Neuronal stem cell (in vitro differentiated cells): ENCODE measurements at regions not wholly inside any gene's neighbourhood (a gene's known extent, or its start where the extent isn't known, plus 50 kb on each side); places are given as distances from the start of the nearest gene placed in this dataset.

ENCODE experiments used
- DNase-seq: peaks from one replicate; pipeline ENCODE4 v3.0.0-alpha.2; 2013; ENCODE audit warnings: low spot score
- H2AFZ ChIP-seq: one replicate; pipeline ENCODE4 v1.6.1; 2013; ENCODE audit warnings: mild to moderate bottlenecking, low read length, inconsistent platforms
- H2AK5ac ChIP-seq: 2 replicates; pipeline ENCODE4 v1.6.1; 2013; ENCODE audit warnings: low read depth, mild to moderate bottlenecking, inconsistent platforms, low read length, moderate library complexity, mixed read lengths
- H2BK120ac ChIP-seq: 2 replicates; pipeline ENCODE4 v1.6.1; 2013; ENCODE audit warnings: low read depth, mild to moderate bottlenecking, inconsistent platforms, low read length, moderate library complexity, mixed read lengths
- H2BK12ac ChIP-seq: one replicate; pipeline ENCODE4 v1.6.1; 2013; ENCODE audit warnings: low read length, inconsistent platforms
- H2BK15ac ChIP-seq: 2 replicates; pipeline ENCODE4 v1.6.1; 2013; ENCODE audit warnings: mild to moderate bottlenecking, low read length, inconsistent platforms, mixed read lengths
- H2BK5ac ChIP-seq: one replicate; pipeline ENCODE4 v1.6.1; 2013; ENCODE audit warnings: inconsistent platforms, mild to moderate bottlenecking, low read length, moderate library complexity
- H3K14ac ChIP-seq: one replicate; pipeline ENCODE4 v1.6.1; 2013; ENCODE audit warnings: low read length, inconsistent platforms
- H3K18ac ChIP-seq: 2 replicates; pipeline ENCODE4 v1.6.1; 2013; ENCODE audit warnings: low read length, inconsistent platforms
- H3K23ac ChIP-seq: 2 replicates; pipeline ENCODE4 v1.6.1; 2013; ENCODE audit warnings: low read depth, mild to moderate bottlenecking, mixed read lengths, low read length, inconsistent platforms; ENCODE audit not compliant: poor library complexity
- H3K27ac ChIP-seq: replicated peaks from 3 replicates; pipeline ENCODE4 v1.5.1; 2013; ENCODE audit warnings: low read length, inconsistent platforms
- H3K27me3 ChIP-seq, 3 experiments: 2 replicates each; pipeline ENCODE4 v1.6.1; 2013; ENCODE audit warnings: low read length in 3 of 3, mild to moderate bottlenecking in 2 of 3, inconsistent platforms in 1 of 3, low read depth in 1 of 3, mixed read lengths in 1 of 3, moderate library complexity in 1 of 3; ENCODE audit not compliant: control insufficient read depth in 3 of 3, insufficient read depth in 3 of 3
- H3K36me3 ChIP-seq, 2 donors: replicated peaks in 1 of 2; 2 replicates each; pipeline ENCODE4 v1.6.1; 2013; ENCODE audit warnings: low read length in 2 of 2; ENCODE audit not compliant: control insufficient read depth in 2 of 2, insufficient read depth in 2 of 2
- H3K4ac ChIP-seq: 2 replicates; pipeline ENCODE4 v1.6.1; 2013; ENCODE audit warnings: inconsistent platforms, mild to moderate bottlenecking, low read length, moderate library complexity
- H3K4me1 ChIP-seq, 2 donors: 1 replicate in 1 of 2; 2 replicates in 1 of 2; pipeline ENCODE4 v1.6.1; 2013; ENCODE audit warnings: low read length in 2 of 2, low read depth in 1 of 2; ENCODE audit not compliant: control insufficient read depth in 2 of 2, insufficient read depth in 1 of 2
- H3K4me2 ChIP-seq: one replicate; pipeline ENCODE4 v1.6.1; 2013; ENCODE audit warnings: mild to moderate bottlenecking, low read length, inconsistent platforms; ENCODE audit not compliant: insufficient read depth, poor library complexity, severe bottlenecking
- H3K4me3 ChIP-seq, 2 donors: 2 replicates each; pipeline ENCODE4 v1.5.1; 2013; ENCODE audit warnings: low read length in 2 of 2, mild to moderate bottlenecking in 2 of 2, inconsistent platforms in 1 of 2, moderate library complexity in 1 of 2
- H3K79me1 ChIP-seq: one replicate; pipeline ENCODE4 v1.6.1; 2013; ENCODE audit warnings: low read depth, mild to moderate bottlenecking, inconsistent platforms, low read length, moderate library complexity
- H3K9ac ChIP-seq: one replicate; pipeline ENCODE4 v1.6.1; 2013; ENCODE audit warnings: mild to moderate bottlenecking, low read depth, low read length, inconsistent platforms; ENCODE audit not compliant: poor library complexity
- H3K9me3 ChIP-seq, 2 donors: replicated peaks in 1 of 2; 2 replicates each; pipeline versions ENCODE3 to v1.6.1; 2013; ENCODE audit warnings: low read length in 2 of 2, mild to moderate bottlenecking in 2 of 2, inconsistent platforms in 1 of 2, low read depth in 1 of 2, mixed read lengths in 1 of 2, moderate library complexity in 1 of 2; ENCODE audit not compliant: control insufficient read depth in 2 of 2, insufficient read depth in 1 of 2
- H4K8ac ChIP-seq: one replicate; pipeline ENCODE4 v1.6.1; 2013; ENCODE audit warnings: low read depth, mild to moderate bottlenecking, inconsistent platforms, low read length, moderate library complexity
- H4K91ac ChIP-seq: one replicate; pipeline ENCODE4 v1.6.1; 2013; ENCODE audit warnings: low read length, low read depth, mild to moderate bottlenecking, inconsistent platforms; ENCODE audit not compliant: poor library complexity
- WGBS, 2 donors: extraction: QIAGEN DNeasy Blood & Tissue Kit; methylation state at CpG; one replicate each; pipeline ENCODE4 v1.1.7; 2013; ENCODE audit warnings: missing lambda C conversion rate in 2 of 2, mixed read lengths in 1 of 2; ENCODE audit not compliant: insufficient read length in 2 of 2, insufficient replicate concordance in 1 of 2; ENCODE audit errors: extremely low coverage in 2 of 2; 5-methylcytosine and 5-hydroxymethylcytosine counted together

GRCh38 chr4:159770969-159771368, 668.1 kb downstream of the RAPGEF2 start:
- Histone ChIP-seq H2BK5ac (no peak overlapping the region), H3K9ac (no peak overlapping the region), H3K18ac (no peak overlapping the region), H4K91ac (no peak overlapping the region), H3K9me3 (no peaks in the 10 kb centered on the region), H3K27ac (no peak overlapping the region), H3K4me2 (no peak overlapping the region), H2BK120ac (no peak overlapping the region), H2BK12ac (no peak overlapping the region), H2AK5ac (no peak overlapping the region), H3K4me1 (no peaks in the 10 kb centered on the region), H3K27me3 (no peaks in the 10 kb centered on the region), H4K8ac (no peak overlapping the region), H3K4me3 (no peak overlapping the region), H3K23ac (no peak overlapping the region), H3K14ac (no peak overlapping the region), H2BK15ac (no peak overlapping the region), H3K36me3 (no peaks in the 10 kb centered on the region), H3K4ac (no peak overlapping the region), H3K79me1 (no peaks in the 10 kb centered on the region), H2AFZ (no peak overlapping the region)
- no peak for DNase-seq
- WGBS, 2 donors, result no CpG with 5 or more reads among the region's 3 CpGs

- Histone ChIP-seq H4K8ac (no peak overlapping the region), H3K36me3 (no peaks in the 10 kb centered on the region), H3K18ac (no peak overlapping the region), H3K9ac (no peak overlapping the region), H3K4me1 (no peaks in the 10 kb centered on the region), H2AFZ (no peak overlapping the region), H3K9me3 (no peaks in the 10 kb centered on the region), H2BK12ac (no peak overlapping the region), H3K27me3 (no peaks in the 10 kb centered on the region), H3K4me3 (no peak overlapping the region), H4K91ac (no peak overlapping the region), H3K79me1 (no peaks in the 10 kb centered on the region), H3K14ac (no peak overlapping the region), H3K27ac (no peak overlapping the region), H3K23ac (no peak overlapping the region), H3K4me2 (no peak overlapping the region), H2BK5ac (no peak overlapping the region), H2BK15ac (no peak overlapping the region), H2BK120ac (no peak overlapping the region), H3K4ac (no peak overlapping the region), H2AK5ac (no peak overlapping the region)
- no CpG with 5 or more reads among the region's 2 CpGs for WGBS, 2 donors
- no peak for DNase-seq
Measured at GRCh38 chr4:159776961-159777360, 674.1 kb downstream of the RAPGEF2 start.

- Histone ChIP-seq H4K91ac (no peak overlapping the region), H2BK5ac (no peak overlapping the region), H3K4me2 (peak overlapping the region; percentile 11), H3K9me3 (no peaks in the 10 kb centered on the region), H3K23ac (no peak overlapping the region), H2AFZ (no peak overlapping the region), H3K27ac (no peak overlapping the region), H3K4me1 (no peaks in the 10 kb centered on the region), H3K36me3 (no peaks in the 10 kb centered on the region), H2AK5ac (no peak overlapping the region), H3K27me3 (no peaks in the 10 kb centered on the region), H3K79me1 (no peaks in the 10 kb centered on the region), H4K8ac (no peak overlapping the region), H3K14ac (no peak overlapping the region), H3K4me3 (no peak overlapping the region), H3K18ac (no peak overlapping the region), H2BK12ac (no peak overlapping the region), H2BK120ac (no peak overlapping the region), H3K9ac (no peak overlapping the region), H3K4ac (no peak overlapping the region), H2BK15ac (no peak overlapping the region)
- no peak for DNase-seq
- WGBS, 2 donors, result no CpG with 5 or more reads among the region's 4 CpGs
Measured at GRCh38 chr4:159777689-159778088, 674.8 kb downstream of the RAPGEF2 start.

GRCh38 chr4:159778298-159778697, 675.4 kb downstream of the RAPGEF2 start:
- Histone ChIP-seq H2BK15ac (no peak overlapping the region), H3K4me2 (no peak overlapping the region), H4K91ac (no peak overlapping the region), H3K36me3 (no peaks in the 10 kb centered on the region), H2BK120ac (no peak overlapping the region), H2AFZ (no peak overlapping the region), H3K27ac (no peak overlapping the region), H3K27me3 (no peaks in the 10 kb centered on the region), H3K79me1 (no peaks in the 10 kb centered on the region), H2AK5ac (no peak overlapping the region), H3K4ac (no peak overlapping the region), H3K4me3 (no peak overlapping the region), H3K9me3 (no peaks in the 10 kb centered on the region), H2BK5ac (no peak overlapping the region), H3K23ac (no peak overlapping the region), H3K9ac (no peak overlapping the region), H3K4me1 (no peaks in the 10 kb centered on the region), H2BK12ac (no peak overlapping the region), H3K18ac (no peak overlapping the region), H3K14ac (no peak overlapping the region), H4K8ac (no peak overlapping the region)
- DNase-seq, result no peak
